HG02938 (cell line): ENCODE measurements at regions not wholly inside any gene's neighbourhood (a gene's known extent, or its start where the extent isn't known, plus 50 kb on each side); places are given as distances from the start of the nearest gene placed in this dataset.

Experiments used
- ATAC-seq: cut with Tn5 transposase; IDR thresholded peaks from one replicate; pipeline ENCODE4 v1.9.1; 2021; ENCODE audit warnings: mild to moderate bottlenecking, moderate library complexity; ENCODE audit not compliant: unreplicated experiment

GRCh38 chr2:12325806-12326205 is 390.9 kb upstream of the TRIB2 start:
- no peak for ATAC-seq

GRCh38 chr2:12326449-12327190 is 390.1 kb upstream of the TRIB2 start:
- ATAC-seq: no peak

DNA sequence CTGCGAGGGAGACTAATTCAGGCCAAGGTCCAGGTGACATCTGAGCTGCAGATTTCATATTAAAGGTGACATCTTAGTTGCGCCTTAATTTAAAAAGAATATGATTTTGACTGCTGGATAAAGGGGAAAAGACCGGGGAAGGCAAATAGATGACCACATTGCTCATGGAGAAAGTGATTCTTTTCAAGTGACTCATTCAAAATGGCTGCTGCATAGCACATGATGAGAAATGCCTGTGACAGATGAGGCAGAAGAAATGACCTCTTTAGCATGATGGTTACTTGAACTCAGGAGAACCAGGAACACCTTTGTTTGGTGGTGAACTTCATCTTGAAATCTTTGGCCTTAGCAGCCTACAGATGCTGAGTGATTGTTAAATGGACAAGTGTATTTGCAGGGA is 385.8 kb upstream of the TRIB2 start:
- ATAC-seq: no peak

DNA sequence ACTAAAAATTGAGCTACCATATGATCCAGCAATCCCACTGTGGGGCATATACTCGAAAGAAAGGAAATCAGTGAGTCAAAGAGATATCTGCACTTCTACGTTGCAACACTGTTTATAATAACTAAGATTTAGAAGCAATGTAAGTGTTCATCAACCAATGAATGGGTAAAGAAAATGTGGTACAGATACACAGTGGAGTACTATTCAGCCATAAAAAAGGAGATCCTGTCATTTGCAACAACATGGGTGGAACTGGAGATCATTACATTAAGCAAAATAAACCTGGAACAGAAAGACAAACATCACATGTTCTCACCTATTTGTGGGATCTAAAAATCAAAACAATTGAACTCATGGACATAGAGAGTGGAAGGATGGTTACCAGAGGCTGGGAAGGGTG is 385.0 kb upstream of the TRIB2 start:
- no peak for ATAC-seq

DNA sequence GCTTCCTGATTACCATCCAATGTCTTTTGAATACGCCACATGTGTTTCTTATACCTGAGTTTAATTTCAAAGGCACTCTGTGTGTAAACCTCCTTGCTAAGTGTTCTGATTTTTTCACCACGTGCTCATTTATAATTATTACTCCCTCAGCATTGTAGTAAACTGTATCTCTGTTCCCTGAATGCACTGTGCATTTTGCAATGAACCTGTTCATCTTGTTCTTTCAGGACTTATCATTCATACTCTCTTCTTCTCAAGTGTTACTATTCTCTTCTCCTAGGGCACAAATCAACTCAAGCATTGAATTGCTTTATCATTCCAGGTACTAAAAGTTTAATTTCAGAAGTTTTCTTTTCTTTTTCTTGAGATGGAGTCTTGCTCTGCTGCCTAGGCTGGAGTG is 383.4 kb upstream of the TRIB2 start:
- no peak for ATAC-seq

- ATAC-seq: no peak
Measured at GRCh38 chr2:12334412-12334966, 382.2 kb upstream of the TRIB2 start.

GRCh38 chr2:12335131-12335530 is 381.6 kb upstream of the TRIB2 start:
- ATAC-seq: no peak

- ATAC-seq: no peak
Measured at GRCh38 chr2:12335995-12336394, 380.7 kb upstream of the TRIB2 start.

- no peak for ATAC-seq
Measured at GRCh38 chr2:12338946-12339697, 377.6 kb upstream of the TRIB2 start.

- no peak for ATAC-seq
Measured at GRCh38 chr2:12340164-12340563, 376.6 kb upstream of the TRIB2 start.

DNA sequence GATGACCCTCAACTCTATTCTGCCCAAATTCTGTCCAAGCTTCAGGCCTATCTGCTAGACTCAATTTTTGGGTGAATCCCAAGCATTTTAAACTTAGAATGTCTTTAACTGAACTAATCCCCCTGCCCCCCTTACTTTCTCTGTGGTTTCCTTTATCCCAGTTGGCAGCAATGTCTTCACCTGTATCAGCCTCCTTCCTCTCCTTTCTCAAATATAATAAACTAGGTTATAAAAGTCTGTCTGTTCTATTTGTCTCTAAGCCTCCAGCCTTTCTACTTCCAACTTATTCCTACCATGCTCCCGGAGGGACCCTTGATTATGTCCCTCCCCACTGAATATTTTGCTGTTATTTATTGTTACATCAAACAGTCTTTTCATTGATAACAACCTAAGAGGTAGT is 375.5 kb upstream of the TRIB2 start:
- ATAC-seq: no peak

- ATAC-seq: no peak
Measured at GRCh38 chr2:12341920-12342319, 374.8 kb upstream of the TRIB2 start.

- no peak for ATAC-seq
Measured at GRCh38 chr2:12343141-12343540, 373.6 kb upstream of the TRIB2 start.

- ATAC-seq: no peak
Measured at GRCh38 chr2:12347066-12347493, 369.7 kb upstream of the TRIB2 start.

- no peak for ATAC-seq
Measured at GRCh38 chr2:12348216-12348615, 368.5 kb upstream of the TRIB2 start.

DNA sequence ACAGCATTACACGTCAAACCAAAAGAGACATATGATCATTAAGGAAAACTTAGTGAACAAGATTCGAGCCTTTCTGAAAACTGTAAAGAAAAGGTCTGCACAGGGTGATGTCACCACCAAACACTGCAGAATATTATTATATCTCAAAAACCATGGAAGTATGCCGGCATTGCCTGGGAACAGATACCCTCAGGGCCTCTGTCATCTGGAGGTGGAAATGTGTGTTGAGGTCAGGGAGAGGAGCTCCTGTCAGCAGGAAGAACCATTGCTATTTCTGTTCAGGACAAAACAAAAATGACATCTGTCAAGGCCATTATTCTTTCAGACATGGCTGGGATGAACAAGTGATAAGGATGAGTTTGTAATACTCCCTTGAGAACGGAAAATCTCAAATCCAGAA is 365.9 kb upstream of the TRIB2 start:
- ATAC-seq: no peak

DNA sequence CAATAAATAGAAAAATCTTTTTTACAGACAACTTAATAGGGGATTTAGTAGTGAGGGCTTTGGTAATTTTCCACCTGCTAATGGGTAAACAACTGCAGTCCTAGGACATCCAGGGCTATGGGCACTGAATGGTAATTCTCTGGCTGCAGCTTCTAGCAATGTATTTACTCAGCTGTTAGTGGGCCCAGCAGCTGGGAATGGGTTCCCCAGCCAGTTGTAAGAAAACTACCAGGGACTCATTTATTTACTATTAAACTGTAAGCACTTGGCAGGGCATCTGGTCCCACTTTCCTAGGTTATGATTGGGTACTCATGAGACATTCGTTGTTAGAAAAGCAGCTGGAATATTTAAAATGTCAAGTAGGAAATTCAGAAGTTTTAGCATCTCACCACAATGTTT is 363.8 kb upstream of the TRIB2 start:
- ATAC-seq: no peak

DNA sequence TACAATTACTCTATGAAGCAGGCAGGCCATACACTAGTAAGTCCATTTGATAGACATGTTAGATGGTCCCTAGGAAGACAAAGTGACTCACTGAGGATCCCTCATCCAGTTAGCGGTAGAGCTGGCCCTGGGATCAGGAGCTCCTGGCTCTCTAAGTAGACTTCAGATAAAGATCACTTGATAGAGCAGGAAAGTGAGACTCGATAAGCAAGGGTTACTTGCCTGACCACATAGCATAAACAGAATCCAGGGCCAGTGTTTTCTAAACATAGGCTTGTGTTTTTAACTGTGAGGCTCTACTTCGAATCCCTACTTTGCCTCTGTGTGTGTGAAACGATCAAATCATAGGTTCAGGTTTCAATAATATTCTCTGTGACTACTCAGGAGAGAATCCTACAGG is 355.2 kb upstream of the TRIB2 start:
- ATAC-seq: no peak

DNA sequence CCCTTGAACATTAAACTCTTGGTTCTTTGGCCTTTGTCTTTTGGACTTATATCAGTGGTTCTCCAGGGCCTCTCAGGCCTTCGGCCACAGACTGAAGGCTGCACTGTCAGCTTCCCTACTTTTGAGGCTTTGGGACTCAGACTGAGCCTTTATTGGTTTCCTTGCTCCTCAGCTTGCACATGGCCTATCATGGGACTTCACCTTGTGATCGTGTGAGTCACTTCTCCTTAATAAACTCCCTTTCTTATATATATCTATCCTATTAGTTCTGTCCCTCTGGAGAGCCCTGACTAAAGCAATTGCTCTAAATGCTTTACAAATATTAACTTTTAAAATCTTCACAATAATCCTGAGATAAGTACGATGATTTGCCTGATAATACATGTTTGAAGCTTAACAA is 353.6 kb upstream of the TRIB2 start:
- no peak for ATAC-seq

- ATAC-seq: no peak
Measured at GRCh38 chr2:12363569-12363968, 353.2 kb upstream of the TRIB2 start.

GRCh38 chr2:12369566-12369965 is 347.2 kb upstream of the TRIB2 start:
- no peak for ATAC-seq

GRCh38 chr2:12376025-12376424 is 340.7 kb upstream of the TRIB2 start:
- no peak for ATAC-seq
